Activated gamma-delta T cell (primary cell): ENCODE measurements at regions not wholly inside any gene's neighbourhood (a gene's known extent, or its start where the extent isn't known, plus 50 kb on each side); places are given as distances from the start of the nearest gene placed in this dataset.

Source experiments
- DNase-seq: peaks from one replicate; lab custom pipeline; 2025; lab: John Stamatoyannopoulos, UW

- no peak for DNase-seq
Observed at GRCh38 chr7:16320099-16320660, 101.2 kb downstream of the CRPPA start.

- DNase-seq: no peak
Observed at GRCh38 chr7:16318989-16319915, 102.1 kb downstream of the CRPPA start.

- no peak for DNase-seq
Observed at GRCh38 chr7:16318463-16318862, 102.9 kb downstream of the CRPPA start.

- no peak for DNase-seq
Observed at GRCh38 chr7:16317406-16317805, 103.9 kb downstream of the CRPPA start.

- DNase-seq: no peak
Observed at GRCh38 chr7:16315280-16315679, 106.1 kb downstream of the CRPPA start.

- DNase-seq: no peak
Observed at GRCh38 chr7:16309129-16309528, 112.2 kb downstream of the CRPPA start.

GRCh38 chr7:16301291-16301690 lies 120.0 kb downstream of the CRPPA start:
- DNase-seq: no peak

GRCh38 chr7:16300361-16300895 lies 120.9 kb downstream of the CRPPA start:
- no peak for DNase-seq

- no peak for DNase-seq
Observed at GRCh38 chr7:16299853-16300252, 121.5 kb downstream of the CRPPA start.

- DNase-seq: no peak
Observed at GRCh38 chr7:16298221-16298620, 123.1 kb downstream of the CRPPA start.

- DNase-seq: no peak
Observed at GRCh38 chr7:16295558-16295957, 125.8 kb downstream of the CRPPA start.

- no peak for DNase-seq
Observed at GRCh38 chr7:16293669-16294425, 127.5 kb downstream of the CRPPA start.

GRCh38 chr7:16284581-16284980 lies 136.8 kb downstream of the CRPPA start:
- no peak for DNase-seq

- no peak for DNase-seq
Observed at GRCh38 chr7:16278167-16278787, 143.1 kb downstream of the CRPPA start.

GRCh38 chr7:16271990-16272665 lies 149.2 kb downstream of the CRPPA start:
- DNase-seq: no peak

GRCh38 chr7:16271355-16271915 lies 149.9 kb downstream of the CRPPA start:
- no peak for DNase-seq

GRCh38 chr7:16270844-16271243 lies 150.5 kb downstream of the CRPPA start:
- no peak for DNase-seq

- no peak for DNase-seq
Observed at GRCh38 chr7:16268821-16269768, 152.2 kb downstream of the CRPPA start.

GRCh38 chr7:16267953-16268820 lies 153.2 kb downstream of the CRPPA start:
- DNase-seq: no peak
